ENCODE measurements at regions not wholly inside any gene's neighbourhood (a gene's known extent, or its start where the extent isn't known, plus 50 kb on each side); places are given as distances from the start of the nearest gene placed in this dataset.

GRCh38 chr12:123050331-123050831 lies 69.9 kb downstream of the ARL6IP4 start:
- TF ChIP-seq CTCF (IDR thresholded peaks at IDR 0.05; ENCODE audit: poor library complexity, severe bottlenecking), result no peak
- no peak for TF ChIP-seq EZH2 (IDR thresholded peaks at IDR 0.05; ENCODE audit: borderline replicate concordance, insufficient read depth, low read length, poor library complexity, severe bottlenecking)
- TF ChIP-seq POLR2AphosphoS5 (IDR thresholded peaks at IDR 0.05), result no peak
- no peak for TF ChIP-seq RAD21 (conservative IDR thresholded peaks at IDR 0.05)
- TF ChIP-seq EP300 (conservative IDR thresholded peaks at IDR 0.05; ENCODE audit: poor library complexity, severe bottlenecking), result no peak
- no peak for TF ChIP-seq REST (IDR thresholded peaks at IDR 0.05; ENCODE audit: borderline replicate concordance)
- TF ChIP-seq SMC3 (conservative IDR thresholded peaks at IDR 0.05; ENCODE audit: poor library complexity), result no peak
- TF ChIP-seq MXI1 (conservative IDR thresholded peaks at IDR 0.05; ENCODE audit: poor library complexity, severe bottlenecking), result no peak
- TF ChIP-seq TAF1 (IDR thresholded peaks at IDR 0.05; ENCODE audit: low read depth), result no peak
